22Rv1 (cell line): ENCODE measurements at regions not wholly inside any gene's neighbourhood (a gene's known extent, or its start where the extent isn't known, plus 50 kb on each side); places are given as distances from the start of the nearest gene placed in this dataset.

ENCODE experiments used
- CTCF ChIP-seq: fragments of 450-650 bp; IDR thresholded peaks from 2 replicates; pipeline ENCODE4 v1.5.1; 2017; ENCODE audit warnings: mild to moderate bottlenecking
- ZFX ChIP-seq: fragments of 450-650 bp; IDR thresholded peaks from 2 replicates; pipeline ENCODE4 v1.6.1; 2017; ENCODE audit warnings: antibody characterized with exemption, borderline replicate concordance

GRCh38 chr10:8721650-8722049 lies 667.2 kb downstream of the GATA3 start:
- no peak for TF ChIP-seq CTCF
- TF ChIP-seq ZFX: no peak
